ENCODE measurements at regions not wholly inside any gene's neighbourhood (a gene's known extent, or its start where the extent isn't known, plus 50 kb on each side); places are given as distances from the start of the nearest gene placed in this dataset.
"Not testable (repeated sequence)": the region's sequence is repeated elsewhere in the genome, so short reads cannot be mapped to it uniquely, and the experiment has no call there.

DNA sequence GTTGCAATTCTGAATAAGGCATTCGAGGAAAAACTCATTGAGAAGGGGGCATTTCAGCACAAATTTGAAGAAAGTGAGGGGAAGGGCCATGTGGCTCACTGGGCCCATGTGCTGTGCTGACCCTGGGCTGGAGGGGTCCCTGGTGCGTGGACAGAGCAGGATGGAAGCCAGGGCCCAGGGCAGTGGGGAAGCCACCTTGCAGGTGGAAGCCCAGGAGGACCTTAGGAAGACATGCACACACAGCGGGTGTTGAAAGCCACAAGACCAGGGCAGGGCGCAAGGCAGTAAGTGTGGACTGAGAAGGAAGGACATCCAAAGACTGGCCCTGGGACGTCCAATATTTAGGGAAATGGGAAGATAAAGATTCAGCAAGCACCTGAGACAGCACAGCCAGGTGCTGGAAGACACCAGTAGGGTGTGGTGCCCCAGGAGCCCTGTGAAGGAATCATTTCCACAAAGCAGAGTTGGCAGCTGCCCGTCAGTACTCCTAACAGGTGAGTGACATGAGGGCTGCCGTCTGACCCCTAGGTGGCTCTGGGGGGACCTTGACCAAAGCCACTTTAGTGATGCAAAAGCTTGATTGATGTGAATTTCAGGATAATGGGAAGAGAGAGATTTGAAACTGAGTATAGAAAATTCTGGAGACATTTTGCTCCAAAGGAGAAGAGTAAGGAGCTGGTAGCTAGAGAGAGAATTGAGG, 254.4 kb upstream of the EXOC2 start:
- no peak for DNase-seq (ENCODE audit: low read depth in 2 of 2)

DNA sequence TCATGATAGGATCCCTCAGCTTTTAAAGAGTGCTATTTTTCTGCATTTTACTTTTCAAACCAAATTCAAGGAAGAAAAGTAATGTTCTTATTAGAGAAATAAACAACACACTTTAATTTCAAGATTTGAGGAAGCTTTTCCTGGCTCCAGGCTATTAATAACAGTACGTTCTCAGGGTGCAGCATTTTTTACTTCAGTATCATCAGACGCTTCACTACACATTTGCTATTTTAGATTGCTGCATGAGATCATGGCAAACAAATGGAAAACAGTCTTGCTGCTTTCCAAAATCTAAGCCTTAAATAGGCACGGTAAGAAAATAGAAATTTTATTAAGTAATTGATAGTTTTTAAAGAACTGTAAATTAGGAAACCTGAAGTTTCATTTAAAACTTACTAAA, 253.6 kb upstream of the EXOC2 start:
- DNase-seq (ENCODE audit: low read depth in 2 of 2), result no peak

DNA sequence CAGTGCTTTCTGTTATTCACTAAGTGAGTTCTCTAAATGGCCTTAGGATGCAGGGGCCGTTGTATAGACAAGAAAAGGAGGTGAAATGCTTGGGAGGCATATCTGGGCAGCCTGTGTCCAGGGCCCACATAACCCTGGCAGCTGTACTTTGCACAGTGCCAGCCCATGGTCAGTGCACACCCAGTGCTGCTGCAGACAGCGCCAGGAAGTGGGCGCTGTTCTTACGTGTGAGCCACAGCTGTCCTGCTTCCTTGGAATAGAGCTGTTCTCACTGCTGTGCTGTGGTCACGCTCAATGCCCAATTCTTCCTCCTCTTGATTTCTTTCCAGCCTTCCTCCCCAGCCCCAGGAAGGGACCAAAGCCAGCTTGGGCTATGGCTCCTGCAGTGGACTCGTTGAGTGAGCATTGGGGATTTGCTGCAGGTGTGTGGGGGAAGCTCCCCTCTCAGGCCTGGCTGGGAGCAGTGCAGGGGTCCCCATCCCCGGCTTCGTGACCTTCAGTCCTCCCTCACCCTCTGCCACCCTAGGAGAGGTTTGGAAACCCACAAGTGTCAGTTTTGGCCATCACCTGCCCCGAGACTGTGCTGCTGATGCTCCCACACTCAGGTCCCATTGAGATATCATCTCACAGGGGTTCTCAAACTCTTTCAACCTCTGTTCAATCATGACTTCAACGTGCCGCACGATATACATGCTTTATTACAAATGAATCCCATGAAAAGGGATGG, 246.8 kb upstream of the EXOC2 start:
- DNase-seq (ENCODE audit: low read depth in 2 of 2), result no peak

DNA sequence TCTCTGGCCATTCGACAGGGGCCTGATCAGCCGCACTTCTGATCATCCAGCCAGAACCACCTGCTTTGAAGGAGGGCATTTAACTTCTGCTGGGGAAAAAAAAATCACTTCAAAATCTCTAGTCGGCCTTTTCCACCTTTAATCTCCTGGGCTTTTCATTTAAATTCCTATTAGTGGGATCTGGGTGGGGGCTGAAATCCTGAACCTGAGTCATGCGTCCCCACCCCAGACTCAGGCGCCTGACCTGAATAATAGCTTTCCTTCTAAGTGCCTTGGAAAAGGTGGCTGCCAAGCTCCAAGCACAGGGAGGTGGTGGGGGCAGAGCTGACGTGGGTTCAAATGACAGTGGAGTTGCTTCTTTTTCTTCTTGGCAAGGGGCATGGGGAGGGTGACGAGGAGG, 246.0 kb upstream of the EXOC2 start:
- no peak for DNase-seq (ENCODE audit: low read depth in 2 of 2)

DNA sequence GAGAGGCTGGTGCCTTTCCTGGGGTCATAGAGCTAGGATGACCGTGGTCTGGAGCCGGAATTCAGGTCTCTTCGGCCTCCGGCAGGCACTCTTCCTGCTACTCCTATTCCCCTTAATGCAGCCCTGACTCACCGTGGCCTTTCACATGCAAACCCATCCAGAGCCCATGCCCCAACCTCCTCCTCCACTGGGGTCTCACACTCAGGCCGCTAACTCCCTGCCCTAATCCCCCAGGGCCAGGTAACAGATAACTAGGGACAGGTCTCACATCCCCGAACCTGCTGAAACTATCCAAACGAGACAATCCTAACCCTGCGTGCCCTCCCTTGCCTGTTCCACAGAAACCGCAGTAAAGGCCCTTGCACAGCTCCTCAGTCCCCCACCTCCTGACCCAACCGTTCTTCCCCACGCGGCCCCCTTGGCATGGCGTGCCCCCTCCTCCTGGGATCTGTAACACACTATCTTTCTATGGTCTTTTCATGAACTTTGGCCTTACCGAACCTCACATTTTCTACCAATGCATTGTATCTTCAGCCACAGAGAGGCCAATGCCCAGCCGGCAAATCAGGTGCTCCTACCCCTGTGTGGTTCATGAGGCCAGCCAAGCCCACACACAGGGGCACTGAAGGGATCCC, 245.4 kb upstream of the EXOC2 start:
- no peak for DNase-seq (ENCODE audit: low read depth in 2 of 2)

DNA sequence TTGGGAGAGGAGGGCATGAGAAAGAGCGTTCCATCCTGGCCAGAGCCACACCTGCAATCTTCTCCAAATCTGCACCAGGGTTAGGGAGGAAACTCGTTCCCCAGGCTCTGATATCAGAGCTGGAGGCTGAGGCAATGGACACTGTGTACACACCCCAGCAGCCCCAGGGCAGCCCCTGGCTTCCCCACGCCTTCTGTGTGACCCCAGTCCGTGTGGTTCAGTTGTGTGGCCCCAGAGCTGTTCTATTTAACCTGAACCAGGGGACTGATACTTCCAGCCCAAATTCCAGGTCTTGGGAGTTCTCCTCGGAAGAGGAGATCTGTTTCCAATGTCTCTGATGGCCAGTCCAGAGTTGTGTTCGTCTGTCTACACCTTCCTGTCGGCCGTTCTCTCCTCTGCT, 242.6 kb upstream of the EXOC2 start:
- DNase-seq (ENCODE audit: low read depth in 2 of 2), result no peak

DNA sequence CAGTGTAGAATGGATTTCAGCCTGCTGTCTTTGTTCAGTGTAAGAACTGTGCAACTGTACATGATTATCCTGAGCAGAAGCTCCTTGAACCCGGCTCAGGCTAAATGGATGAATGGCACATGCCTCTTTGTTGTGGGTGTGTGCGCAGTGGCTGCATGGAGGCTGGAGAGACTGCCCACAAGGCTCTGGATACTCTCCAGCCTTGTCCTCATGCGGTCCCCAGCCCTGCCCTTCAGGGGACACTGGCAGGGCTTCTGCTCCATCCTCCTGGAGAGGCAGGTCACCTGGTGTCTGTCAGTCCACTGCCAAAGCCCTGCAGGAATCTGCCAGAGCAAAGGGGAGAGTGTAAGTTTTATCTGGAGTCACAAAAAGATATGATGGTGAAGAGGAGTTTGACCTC, 241.7 kb upstream of the EXOC2 start:
- DNase-seq (ENCODE audit: low read depth in 2 of 2), result no peak

DNA sequence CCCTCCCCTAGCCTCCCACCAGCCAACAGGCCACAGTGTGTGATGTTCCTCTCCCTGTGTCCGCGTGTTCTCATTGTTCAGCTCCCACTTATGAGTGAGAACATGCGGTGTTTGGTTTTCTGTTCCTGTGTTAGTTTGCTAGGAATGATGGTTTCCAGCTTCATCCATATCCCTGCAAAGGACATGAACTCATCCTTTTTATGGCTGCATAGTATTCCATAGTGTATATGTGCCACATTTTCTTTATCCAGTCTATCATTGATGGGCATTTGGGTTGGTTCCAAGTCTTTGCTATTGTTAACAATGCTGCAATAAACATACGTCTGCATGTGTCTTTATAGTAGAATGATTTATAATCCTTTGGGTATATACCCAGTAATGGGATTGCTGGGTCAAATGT, 239.0 kb upstream of the EXOC2 start:
- not testable (repeated sequence) for DNase-seq (ENCODE audit: low read depth in 2 of 2)

DNA sequence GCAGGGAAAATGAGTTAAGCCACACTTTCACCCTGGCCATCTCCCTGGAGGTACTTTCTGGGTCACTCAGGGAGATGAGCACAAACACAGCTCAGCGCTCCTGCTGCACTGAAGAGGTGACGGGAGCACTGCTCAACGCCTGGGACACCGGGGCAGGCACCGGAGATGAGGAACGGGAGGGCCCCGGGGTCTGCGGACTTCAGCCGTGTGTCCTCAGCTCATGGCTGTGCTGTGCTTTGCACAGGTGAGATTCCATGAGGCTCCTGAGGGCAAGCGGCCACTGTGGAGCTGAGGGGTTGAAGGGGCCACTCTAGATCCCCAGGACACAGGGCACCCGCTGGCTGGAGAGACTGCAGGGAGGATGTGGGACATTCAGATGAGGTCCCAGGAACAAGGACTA, 234.2 kb upstream of the EXOC2 start:
- DNase-seq (ENCODE audit: low read depth in 2 of 2), result no peak

DNA sequence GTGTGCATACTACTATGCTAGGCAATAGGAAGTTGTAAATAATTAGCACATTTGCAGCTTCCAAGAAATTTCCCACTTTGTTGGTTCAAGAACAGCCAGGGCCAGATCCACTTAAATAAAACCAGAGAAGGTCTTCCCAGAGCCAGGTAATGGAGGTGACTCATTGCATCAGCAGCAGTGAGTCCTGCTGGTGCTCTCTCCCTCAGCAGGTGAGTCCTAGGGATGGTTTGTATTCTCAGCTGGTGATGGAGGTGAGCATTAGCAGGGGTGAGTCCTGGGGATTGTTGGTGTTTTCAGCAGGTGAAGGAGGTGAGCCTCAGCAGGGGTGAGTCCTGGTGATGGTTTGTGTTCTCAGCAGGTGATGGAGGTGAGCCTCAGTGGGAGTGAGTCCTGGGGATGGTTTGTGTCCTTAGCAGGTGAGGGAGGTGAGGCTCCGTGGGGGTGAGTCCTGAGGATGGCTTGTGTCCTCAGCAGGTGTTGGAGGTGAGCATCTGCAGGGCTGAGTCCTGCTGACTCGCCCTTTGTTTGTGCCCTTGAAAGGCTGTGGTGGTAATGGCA, 232.8 kb upstream of the EXOC2 start:
- no peak for DNase-seq (ENCODE audit: low read depth in 2 of 2)

DNA sequence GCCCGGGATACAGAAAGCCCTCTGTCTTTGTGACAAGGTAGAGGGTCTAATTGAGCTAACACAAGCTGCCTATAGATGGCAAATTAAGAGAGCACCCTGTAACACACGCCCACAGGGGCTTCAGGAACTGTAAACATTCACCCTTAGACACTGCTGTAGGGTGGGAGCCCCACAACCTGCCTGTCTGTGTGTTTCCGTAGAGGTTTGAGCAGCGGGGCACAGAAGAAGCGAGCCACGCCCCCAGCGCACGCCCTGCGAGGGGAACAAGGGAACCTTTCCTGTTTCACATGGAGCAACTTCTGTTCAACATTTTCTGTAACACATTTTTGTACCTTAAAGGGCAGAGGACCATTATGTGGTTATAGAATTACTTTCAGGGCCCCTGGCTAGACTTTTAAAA, 231.7 kb upstream of the EXOC2 start:
- no peak for DNase-seq (ENCODE audit: low read depth in 2 of 2)

DNA sequence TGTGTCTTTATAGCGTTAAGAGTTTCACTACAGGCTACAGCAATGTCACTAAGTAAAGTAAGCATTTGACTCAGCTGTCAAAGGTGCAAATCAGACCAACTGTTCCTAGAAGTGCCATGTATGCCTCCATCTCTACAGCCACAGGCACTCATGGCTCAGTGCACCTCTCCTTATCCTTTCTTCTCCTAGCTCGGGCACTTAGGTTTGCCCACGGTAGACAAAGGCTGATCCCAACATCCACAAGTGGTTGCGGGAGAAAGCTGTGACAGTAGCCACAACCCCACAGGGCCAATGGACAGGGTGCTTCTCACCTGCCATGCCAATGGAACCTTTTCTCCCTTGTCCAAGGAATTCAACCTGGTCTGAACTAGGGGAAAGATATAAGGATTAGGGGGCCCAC, 228.5 kb upstream of the EXOC2 start:
- no peak for DNase-seq (ENCODE audit: low read depth in 2 of 2)

DNA sequence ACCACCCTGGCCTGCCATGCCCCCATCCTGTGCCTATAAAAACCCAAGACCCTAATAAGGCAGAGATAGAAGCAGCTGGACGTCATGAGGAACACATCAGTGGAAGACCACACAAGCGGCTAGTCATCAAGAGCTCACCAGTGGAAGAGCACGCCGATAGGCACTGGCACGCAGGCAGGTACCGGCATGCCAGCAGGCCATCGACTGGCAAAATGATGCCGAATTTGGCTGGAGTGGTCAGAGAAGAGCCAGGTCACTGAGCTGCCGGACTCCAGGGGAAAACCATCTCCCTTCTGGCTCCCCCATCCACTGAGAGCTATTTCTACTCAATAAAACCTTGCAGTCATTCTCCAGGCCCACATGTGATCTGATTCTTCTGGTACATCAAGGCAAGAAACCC, 227.6 kb upstream of the EXOC2 start:
- no peak for DNase-seq (ENCODE audit: low read depth in 2 of 2)

DNA sequence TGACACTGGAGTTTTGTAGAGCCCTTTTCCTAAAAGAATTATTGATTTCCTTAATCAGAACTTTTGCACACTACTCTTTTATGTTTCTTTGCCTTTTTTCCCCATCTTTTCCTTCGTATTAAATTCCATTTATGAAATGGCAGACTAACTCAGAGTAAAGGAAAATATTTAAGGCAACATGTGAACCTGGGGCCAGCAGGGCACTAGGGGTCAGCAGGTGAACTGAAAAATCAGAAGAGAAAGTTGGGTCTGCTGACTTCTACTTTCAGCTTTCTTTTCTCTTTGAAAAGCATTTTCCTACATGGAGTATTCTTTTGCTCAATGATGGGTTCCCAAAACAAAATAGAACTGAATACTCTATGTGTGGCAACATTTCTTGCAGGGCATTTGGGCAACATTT, 226.6 kb upstream of the EXOC2 start:
- DNase-seq (ENCODE audit: low read depth in 2 of 2), result no peak

DNA sequence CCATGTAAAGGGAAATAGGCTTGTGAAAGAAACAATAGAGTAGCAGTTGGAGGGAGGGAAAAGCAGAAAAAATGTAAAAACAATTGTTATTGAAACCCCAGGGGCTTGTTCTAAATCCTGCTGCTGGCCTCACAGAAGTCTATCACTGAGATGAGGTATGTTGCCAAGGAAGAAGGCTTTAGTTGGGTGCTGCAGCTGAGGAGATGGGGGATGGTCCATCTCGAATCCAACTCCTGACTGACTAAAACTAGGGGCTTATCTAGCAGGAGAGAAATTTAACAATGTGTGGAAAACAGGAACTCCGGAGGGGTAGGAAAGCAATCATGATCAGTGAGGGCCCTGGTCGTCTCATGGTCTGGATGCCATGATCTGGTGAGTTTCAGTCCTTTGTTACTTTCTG, 225.0 kb upstream of the EXOC2 start:
- DNase-seq (ENCODE audit: low read depth in 2 of 2), result no peak

DNA sequence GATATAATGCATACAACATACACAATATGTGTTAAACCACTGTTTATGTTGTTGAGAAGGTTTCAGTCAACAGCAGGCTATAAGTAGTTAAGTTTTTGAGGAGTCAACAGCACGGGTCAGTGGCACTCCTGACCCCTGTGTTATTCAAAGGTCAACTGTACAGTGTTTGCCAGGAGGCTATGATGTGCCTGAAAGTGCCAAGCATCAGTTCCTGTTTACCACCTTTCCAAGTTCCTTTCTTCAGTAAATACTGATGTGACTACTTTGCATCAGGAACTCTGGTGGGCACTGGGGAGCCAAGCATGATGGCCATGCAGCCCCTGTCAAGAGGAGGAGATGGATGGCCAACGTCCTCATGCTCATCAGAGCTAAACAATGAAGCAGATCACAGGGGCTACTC, 224.4 kb upstream of the EXOC2 start:
- no peak for DNase-seq (ENCODE audit: low read depth in 2 of 2)

DNA sequence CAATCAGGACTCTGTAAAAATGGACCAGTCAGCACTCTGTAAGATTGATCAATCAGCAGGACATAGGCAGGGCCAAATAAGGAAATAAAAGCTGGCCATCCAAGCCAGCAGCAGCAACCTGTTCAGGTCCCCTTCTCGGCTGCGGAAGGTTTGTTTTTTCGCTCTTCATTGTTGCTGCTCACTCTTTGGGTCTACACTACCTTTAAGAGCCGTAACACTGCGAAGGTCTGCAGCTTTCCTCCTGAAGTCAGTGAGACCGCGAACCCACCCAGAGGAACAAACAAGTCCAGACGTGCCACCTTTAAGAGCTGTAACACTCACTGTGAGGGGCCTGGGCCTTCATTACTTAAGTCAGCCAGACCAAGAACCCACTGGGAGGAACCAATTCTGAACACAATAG, 223.2 kb upstream of the EXOC2 start:
- no peak for DNase-seq (ENCODE audit: low read depth in 2 of 2)

DNA sequence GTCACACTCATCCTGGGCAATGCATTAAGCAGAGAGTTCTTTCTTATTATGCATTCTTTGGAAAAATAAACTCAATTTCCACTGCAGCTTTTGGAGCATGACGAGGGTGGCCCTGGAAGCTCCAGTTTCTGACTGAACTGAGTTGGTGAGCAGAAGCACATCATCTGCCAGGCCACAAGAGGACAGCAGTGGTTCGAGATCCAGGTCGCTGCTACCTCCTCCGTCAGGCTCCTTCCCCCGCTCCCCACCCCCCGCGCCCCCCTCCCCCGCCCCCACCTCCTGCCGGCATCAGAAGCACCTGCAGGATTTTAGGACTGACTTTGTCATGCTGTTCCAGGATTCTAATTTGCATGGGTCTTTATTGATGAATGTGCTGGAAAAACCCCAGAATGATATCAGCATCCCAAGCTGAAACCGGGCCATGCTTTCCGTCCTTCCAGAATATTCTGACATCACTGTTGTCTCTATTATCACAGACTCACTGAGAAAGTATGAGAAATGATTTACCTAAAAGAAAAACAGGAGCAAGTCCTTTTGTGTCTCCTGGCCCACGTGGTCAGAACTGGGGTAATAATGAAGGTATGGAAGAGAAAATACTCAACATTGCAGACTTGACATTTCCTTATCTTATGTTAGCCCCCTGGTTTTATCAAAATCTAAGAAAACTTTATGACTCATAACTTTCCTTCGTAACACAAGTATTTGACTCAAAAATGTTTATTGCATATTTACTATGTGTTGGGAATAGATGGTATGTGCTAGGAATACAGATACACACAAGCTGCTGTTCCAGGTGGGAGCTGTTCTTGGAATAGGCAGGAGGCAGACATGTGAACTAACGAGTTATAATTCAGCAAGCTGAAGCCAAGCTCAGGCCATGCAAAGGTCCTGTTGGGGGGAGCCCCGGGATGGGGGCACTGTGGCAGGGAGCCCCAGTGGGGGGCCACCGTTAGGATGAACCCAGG, 220.2 kb upstream of the EXOC2 start:
- no peak for DNase-seq (ENCODE audit: low read depth in 2 of 2)

DNA sequence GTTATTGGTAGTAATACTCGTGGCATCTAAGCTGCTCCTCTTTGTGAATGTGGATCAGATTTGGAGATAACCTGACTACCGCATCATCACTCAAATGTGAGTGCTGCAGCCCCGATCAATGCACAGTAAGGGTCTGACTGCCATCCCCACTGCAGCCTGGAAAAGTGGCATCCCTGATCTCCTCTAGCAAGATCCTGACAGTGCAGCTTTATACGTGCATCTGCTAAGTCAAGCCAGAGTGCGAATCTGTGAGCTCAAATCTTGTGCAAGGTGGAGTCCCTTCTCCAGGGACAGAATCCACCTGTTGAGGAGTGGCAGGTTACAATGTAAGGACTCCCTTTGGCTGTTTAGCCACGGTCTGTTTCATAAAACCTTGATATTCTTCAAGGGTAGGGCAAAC, 215.0 kb upstream of the EXOC2 start:
- no peak for DNase-seq (ENCODE audit: low read depth in 2 of 2)

DNA sequence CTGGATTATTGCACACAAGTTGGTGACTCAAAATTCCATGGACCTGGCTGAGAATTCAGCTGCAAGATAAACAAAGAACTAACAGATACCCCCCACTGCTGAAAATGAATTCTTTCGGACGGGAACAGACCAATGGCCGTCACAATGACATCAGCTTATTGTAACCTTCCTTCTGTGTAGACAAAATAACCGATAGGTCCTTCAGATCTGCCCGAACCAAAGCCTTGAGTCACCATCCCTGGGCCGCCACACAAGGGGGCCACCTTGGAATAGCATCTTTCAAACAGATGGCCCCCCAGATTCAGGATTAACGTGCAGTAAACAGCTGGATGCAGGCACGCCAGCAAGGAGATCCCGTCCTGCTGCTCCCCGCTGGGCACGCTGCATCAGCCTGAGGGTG, 214.0 kb upstream of the EXOC2 start:
- no peak for DNase-seq (ENCODE audit: low read depth in 2 of 2)

DNA sequence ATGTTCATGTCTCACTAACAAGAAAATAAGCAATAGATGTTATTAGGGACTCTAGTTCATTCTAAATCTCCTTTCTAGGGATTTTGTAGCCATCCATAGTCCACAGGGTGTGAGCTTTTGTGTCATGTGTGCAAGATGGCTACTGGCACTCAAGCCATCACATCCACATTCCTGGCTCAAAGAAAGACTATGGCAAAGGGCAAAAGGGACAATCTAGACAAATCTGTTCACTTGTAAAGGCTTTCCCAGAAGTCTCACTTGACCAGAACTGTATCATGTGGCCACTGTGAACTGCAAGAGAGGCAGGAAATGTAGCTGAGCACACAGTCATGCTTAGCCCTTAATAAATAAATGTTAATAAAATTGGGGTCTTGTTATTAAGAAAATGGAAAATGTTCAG, 212.6 kb upstream of the EXOC2 start:
- DNase-seq (ENCODE audit: low read depth in 2 of 2), result no peak

DNA sequence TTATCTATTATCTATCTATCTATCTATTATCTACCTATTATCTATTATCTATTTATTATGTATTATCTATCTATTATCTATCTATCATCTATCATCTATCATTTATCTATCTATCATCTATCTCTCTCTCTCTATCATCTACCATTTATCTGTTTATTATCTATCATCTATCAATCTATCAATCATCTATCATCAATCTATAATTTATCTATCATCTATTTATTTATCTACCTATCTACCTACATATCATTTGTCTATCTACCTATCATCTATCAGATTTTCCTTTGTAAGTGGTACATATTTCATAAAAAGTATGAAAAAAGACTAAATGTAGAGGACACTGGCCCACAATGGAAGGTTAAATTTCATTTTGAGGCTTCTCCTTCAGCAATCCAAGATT, 212.1 kb upstream of the EXOC2 start:
- DNase-seq (ENCODE audit: low read depth in 2 of 2), result no peak

Measured in fibroblast of skin of left biceps (primary cell).